ENCODE measurements at regions not wholly inside any gene's neighbourhood (a gene's known extent, or its start where the extent isn't known, plus 50 kb on each side); places are given as distances from the start of the nearest gene placed in this dataset.

- no peak overlapping the region for H3K27ac ChIP-seq (replicated peaks)
- no peak for TF ChIP-seq REST (IDR thresholded peaks at IDR 0.05; ENCODE audit: insufficient replicate concordance, low read depth)
- TF ChIP-seq GABPA (IDR thresholded peaks at IDR 0.05; ENCODE audit: low read depth): no peak
- TF ChIP-seq, protein P1, sequence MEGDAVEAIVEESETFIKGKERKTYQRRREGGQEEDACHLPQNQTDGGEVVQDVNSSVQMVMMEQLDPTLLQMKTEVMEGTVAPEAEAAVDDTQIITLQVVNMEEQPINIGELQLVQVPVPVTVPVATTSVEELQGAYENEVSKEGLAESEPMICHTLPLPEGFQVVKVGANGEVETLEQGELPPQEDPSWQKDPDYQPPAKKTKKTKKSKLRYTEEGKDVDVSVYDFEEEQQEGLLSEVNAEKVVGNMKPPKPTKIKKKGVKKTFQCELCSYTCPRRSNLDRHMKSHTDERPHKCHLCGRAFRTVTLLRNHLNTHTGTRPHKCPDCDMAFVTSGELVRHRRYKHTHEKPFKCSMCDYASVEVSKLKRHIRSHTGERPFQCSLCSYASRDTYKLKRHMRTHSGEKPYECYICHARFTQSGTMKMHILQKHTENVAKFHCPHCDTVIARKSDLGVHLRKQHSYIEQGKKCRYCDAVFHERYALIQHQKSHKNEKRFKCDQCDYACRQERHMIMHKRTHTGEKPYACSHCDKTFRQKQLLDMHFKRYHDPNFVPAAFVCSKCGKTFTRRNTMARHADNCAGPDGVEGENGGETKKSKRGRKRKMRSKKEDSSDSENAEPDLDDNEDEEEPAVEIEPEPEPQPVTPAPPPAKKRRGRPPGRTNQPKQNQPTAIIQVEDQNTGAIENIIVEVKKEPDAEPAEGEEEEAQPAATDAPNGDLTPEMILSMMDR (IDR thresholded peaks at IDR 0.05; ENCODE audit: insufficient read depth, low read length): no peak
- no peak for TF ChIP-seq POLR2AphosphoS5 (IDR thresholded peaks at IDR 0.05; ENCODE audit: low read depth)
- no peak for TF ChIP-seq SPI1 (IDR thresholded peaks at IDR 0.05; ENCODE audit: borderline replicate concordance, low read depth)
- H3K4me3 ChIP-seq (replicated peaks; ENCODE audit: insufficient read depth, low read length): no peak overlapping the region
- DNase-seq (ENCODE audit: low read depth in 1 of 2, low spot score in 1 of 2): no peak
- no peaks in the 10 kb centered on the region for H3K27me3 ChIP-seq (ENCODE audit: insufficient read depth, poor library complexity, severe bottlenecking)
These were observed 225.0 kb upstream of the NT5C1B start for GRCh38 chr2:18814387-18814786.

- Histone ChIP-seq H3K27me3 (ENCODE audit: insufficient read depth, poor library complexity, severe bottlenecking) (peaks cover 3% of the 10 kb centered on the region), H3K4me3 (replicated peaks; ENCODE audit: insufficient read depth, low read length) (no peak overlapping the region), H3K27ac (replicated peaks) (no peak overlapping the region)
- DNase-seq (ENCODE audit: low read depth in 1 of 2, low spot score in 1 of 2): no peak
- TF ChIP-seq POLR2AphosphoS5 (IDR thresholded peaks at IDR 0.05; ENCODE audit: low read depth) (no peak), REST (IDR thresholded peaks at IDR 0.05; ENCODE audit: insufficient replicate concordance, low read depth) (no peak), SPI1 (IDR thresholded peaks at IDR 0.05; ENCODE audit: borderline replicate concordance, low read depth) (no peak), GABPA (IDR thresholded peaks at IDR 0.05; ENCODE audit: low read depth) (no peak)
- TF ChIP-seq, protein P1 (IDR thresholded peaks at IDR 0.05; ENCODE audit: insufficient read depth, low read length): no peak
These were observed 215.2 kb upstream of the NT5C1B start for GRCh38 chr2:18804536-18804935.

DNA sequence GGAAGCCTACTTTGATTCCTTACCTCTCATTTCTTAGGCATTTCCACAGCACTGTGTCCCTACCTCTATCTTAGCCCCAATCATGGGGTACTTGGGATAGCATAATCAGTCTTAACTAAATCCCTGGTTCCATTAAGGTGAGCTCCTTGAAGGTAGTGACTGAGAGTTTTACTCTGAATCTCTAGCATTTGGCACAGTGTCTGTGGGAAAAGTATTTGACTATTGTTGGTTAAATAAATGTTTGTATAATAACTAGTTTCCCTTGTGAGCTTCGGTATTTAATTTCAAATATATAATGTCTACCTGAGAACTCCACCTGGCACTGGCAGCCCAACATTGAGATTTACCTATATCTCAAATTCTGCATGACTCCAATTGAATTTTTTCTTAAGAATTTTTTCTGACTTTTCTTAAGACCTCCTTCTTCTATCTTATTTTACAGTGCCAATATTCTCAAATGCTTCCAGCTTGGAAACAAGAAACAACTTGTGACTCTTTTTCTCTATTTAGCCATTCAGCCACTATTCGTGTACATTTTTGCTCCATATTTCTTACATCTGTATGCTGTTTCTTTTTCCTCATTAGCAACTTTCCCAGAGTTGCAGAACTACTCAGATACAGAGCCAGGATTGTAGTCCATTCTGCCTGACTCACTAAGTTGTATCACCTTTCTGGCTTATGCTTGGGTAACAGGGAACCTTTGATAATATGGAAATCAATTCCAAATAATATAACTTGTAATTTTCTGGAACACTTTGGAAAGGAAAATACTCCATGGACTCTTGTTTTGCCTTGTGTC is 214.0 kb upstream of the NT5C1B start:
- no peak for DNase-seq (ENCODE audit: low read depth in 1 of 2, low spot score in 1 of 2)
- no peak for TF ChIP-seq REST (IDR thresholded peaks at IDR 0.05; ENCODE audit: insufficient replicate concordance, low read depth)
- TF ChIP-seq SPI1 (IDR thresholded peaks at IDR 0.05; ENCODE audit: borderline replicate concordance, low read depth): no peak
- no peak for TF ChIP-seq POLR2AphosphoS5 (IDR thresholded peaks at IDR 0.05; ENCODE audit: low read depth)
- H3K4me3 ChIP-seq (replicated peaks; ENCODE audit: insufficient read depth, low read length): no peak overlapping the region

More for the DNA sequence above, 214.0 kb upstream of the NT5C1B start:
- Histone ChIP-seq H3K27ac (replicated peaks) (no peak overlapping the region), H3K27me3 (ENCODE audit: insufficient read depth, poor library complexity, severe bottlenecking) (peaks cover under 1% of the 10 kb centered on the region)
